AG09319 (cell line): ENCODE measurements at regions not wholly inside any gene's neighbourhood (a gene's known extent, or its start where the extent isn't known, plus 50 kb on each side); places are given as distances from the start of the nearest gene placed in this dataset.

Experiments used
- DNase-seq: peaks from one replicate; pipeline ENCODE4 v3.0.0-alpha.2; 2010; ENCODE audit warnings: low read depth; ENCODE audit errors: extremely low read depth
- CTCF ChIP-seq: IDR thresholded peaks from 2 replicates; pipeline ENCODE4 v1.5.1; 2011; ENCODE audit warnings: low read depth, mild to moderate bottlenecking, inconsistent platforms, low read length, moderate library complexity

- DNase-seq = no peak
- no peak for TF ChIP-seq CTCF
Observed at GRCh38 chr7:19369806-19370205, 224.6 kb upstream of the FERD3L start.

DNA sequence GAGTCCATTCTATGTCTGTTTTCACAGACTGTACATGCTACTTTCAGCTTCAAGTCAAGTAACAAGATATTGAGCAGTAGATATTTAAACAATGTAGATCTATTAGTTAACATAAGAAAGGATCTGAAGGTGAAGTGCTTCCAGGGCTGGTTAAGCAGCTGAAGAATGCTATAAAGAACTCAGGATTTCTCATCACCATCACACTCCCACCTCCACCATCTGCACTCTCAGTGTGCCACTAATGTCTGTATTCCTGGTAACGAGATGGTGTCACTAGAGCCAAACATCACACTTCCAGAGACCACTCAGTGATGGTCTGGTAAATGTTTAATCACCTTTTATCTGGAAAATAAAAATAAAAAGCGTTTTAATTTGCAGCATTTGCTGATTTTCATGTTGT, 224.0 kb upstream of the FERD3L start:
- DNase-seq = no peak
- no peak for TF ChIP-seq CTCF

DNA sequence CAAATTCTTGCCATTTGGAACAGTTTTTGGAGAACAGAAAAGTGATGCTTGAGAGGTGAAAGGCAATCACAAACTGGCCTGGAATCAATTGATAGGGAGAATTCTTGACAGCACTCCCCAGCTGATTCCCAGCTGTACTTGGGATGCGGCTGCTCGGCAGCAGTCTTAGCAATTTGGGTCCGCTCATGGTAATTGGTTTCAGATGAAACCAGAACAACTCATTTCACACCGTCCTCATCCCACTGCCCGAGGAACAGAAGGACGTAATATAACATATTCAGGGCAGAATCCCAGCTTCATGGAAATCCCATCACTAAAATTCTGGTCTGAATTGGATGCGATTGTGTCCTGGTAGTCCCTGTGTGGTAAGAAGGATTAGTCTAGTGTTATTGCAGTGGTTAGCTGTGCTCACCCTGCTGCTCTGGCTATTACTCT, 223.3 kb upstream of the FERD3L start:
- no peak for DNase-seq
- TF ChIP-seq CTCF = no peak

DNA sequence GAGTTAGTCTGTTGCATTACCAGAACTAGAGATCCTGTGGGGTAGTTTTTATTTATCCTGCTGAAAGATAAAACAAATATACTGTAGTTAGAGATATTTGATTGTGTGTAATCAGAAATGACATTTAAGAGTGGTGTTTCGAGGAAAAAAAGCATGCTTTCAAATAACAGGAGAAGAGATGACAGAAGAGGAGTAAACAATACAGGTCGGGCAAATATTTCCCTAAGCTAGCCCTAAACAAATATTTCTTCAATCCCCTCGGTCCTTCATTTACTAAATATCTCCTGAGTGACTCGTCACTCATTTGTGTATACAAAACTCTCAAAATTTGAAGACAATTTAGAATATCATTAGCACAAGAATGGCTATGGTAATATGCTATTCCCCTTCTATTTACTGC, 219.7 kb upstream of the FERD3L start:
- DNase-seq = no peak
- TF ChIP-seq CTCF = no peak

DNA sequence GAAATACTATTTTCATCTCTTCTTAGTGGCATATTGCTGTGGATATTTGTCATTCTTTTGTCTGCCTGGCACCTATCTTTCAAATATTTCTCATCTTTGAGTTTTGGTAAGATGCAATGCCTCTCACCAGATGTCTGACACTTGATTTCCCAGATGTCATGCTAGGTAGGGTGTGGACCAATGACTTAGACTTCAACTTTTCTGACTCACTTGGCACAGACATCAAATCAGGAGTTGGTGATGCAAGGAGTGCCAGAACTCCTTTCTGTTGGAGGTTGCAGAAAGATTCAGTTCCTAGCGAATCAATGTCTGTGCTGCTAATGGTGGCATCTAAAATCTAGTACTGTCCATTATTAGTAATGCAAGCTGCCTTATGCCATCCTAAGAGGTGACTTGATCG, 216.9 kb upstream of the FERD3L start:
- TF ChIP-seq CTCF = no peak
- no peak for DNase-seq

- no peak for TF ChIP-seq CTCF
- no peak for DNase-seq
Observed at GRCh38 chr7:19353180-19353579, 208.0 kb upstream of the FERD3L start.

- no peak for TF ChIP-seq CTCF
Observed at GRCh38 chr7:19352305-19352695, 207.1 kb upstream of the FERD3L start.

More at GRCh38 chr7:19352305-19352695, 207.1 kb upstream of the FERD3L start:
- DNase-seq = no peak
